RWPE2 (cell line): ENCODE measurements at regions not wholly inside any gene's neighbourhood (a gene's known extent, or its start where the extent isn't known, plus 50 kb on each side); places are given as distances from the start of the nearest gene placed in this dataset.
"Not testable (repeated sequence)": the region's sequence is repeated elsewhere in the genome, so short reads cannot be mapped to it uniquely, and the experiment has no call there.

Experiments used
- ATAC-seq: fragments of 200-7000 bp; cut with Tn5 transposase; 3 replicates; pipeline ENCODE4 v1.9.1; 2021; ENCODE audit warnings: low read depth
- DNase-seq: peaks from one replicate; pipeline ENCODE4 v3.0.0-alpha.2; 2020; ENCODE audit warnings: low spot score
- H3K27ac ChIP-seq: fragments of 450-650 bp; 2 replicates; pipeline ENCODE4 v1.5.1; 2017; ENCODE audit warnings: mild to moderate bottlenecking; ENCODE audit not compliant: poor library complexity, severe bottlenecking
- H3K27me3 ChIP-seq: fragments of 250-450 bp; sonication (Bioruptor Pico); 2 replicates; pipeline ENCODE4 v1.5.1; 2021; ENCODE audit warnings: mild to moderate bottlenecking, moderate library complexity; ENCODE audit not compliant: insufficient read depth, poor library complexity, severe bottlenecking
- H3K36me3 ChIP-seq: fragments of 250-450 bp; sonication (Bioruptor Pico); 2 replicates; pipeline ENCODE4 v1.5.1; 2020; ENCODE audit warnings: low read depth, mild to moderate bottlenecking, moderate library complexity
- H3K4me1 ChIP-seq: fragments of 250-450 bp; sonication (Bioruptor Pico); 2 replicates; pipeline ENCODE4 v1.5.1; 2021; ENCODE audit warnings: mild to moderate bottlenecking, moderate library complexity; ENCODE audit not compliant: insufficient read depth, poor library complexity, severe bottlenecking
- H3K4me3 ChIP-seq: fragments of 250-450 bp; sonication (Bioruptor Pico); 2 replicates; pipeline ENCODE4 v1.5.1; 2021; ENCODE audit warnings: mild to moderate bottlenecking, moderate library complexity; ENCODE audit not compliant: severe bottlenecking
- H3K9me3 ChIP-seq: fragments of 250-450 bp; sonication (Bioruptor Pico); 2 replicates; pipeline ENCODE4 v1.5.1; 2021; ENCODE audit warnings: mild to moderate bottlenecking, moderate library complexity; ENCODE audit not compliant: severe bottlenecking
- TF ChIP-seq, protein P1 (sequence below): fragments of 450-650 bp; IDR thresholded peaks from one replicate; pipeline ENCODE4 v1.5.1; 2017; ENCODE audit warnings: mild to moderate bottlenecking, moderate library complexity; ENCODE audit not compliant: poor library complexity, severe bottlenecking

DNA sequence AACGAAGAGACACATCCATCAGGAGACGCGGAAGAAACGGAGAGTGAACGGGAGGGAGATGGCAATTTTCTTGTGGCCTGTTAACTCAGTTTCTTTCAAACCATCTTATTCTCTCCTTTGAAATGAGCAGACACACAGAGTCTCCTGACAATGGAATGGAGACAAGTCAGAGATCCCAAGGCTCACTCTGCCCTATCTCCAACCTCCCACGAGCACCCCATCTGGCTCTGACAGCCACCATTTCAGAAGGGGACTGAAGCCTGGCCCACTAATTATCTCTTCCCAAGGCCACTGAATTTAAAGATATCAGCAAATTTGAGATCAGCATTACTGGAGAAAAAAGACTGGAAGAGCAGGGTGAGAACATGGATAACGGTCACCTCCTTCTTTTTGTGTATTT lies 215.6 kb downstream of the DHX15 start:
- Histone ChIP-seq H3K4me1 (no peaks in the 10 kb centered on the region), H3K4me3 (no peak overlapping the region), H3K27ac (no peak overlapping the region), H3K9me3 (no peaks in the 10 kb centered on the region), H3K36me3 (no peaks in the 10 kb centered on the region), H3K27me3 (no peaks in the 10 kb centered on the region)
- TF ChIP-seq, protein P1, sequence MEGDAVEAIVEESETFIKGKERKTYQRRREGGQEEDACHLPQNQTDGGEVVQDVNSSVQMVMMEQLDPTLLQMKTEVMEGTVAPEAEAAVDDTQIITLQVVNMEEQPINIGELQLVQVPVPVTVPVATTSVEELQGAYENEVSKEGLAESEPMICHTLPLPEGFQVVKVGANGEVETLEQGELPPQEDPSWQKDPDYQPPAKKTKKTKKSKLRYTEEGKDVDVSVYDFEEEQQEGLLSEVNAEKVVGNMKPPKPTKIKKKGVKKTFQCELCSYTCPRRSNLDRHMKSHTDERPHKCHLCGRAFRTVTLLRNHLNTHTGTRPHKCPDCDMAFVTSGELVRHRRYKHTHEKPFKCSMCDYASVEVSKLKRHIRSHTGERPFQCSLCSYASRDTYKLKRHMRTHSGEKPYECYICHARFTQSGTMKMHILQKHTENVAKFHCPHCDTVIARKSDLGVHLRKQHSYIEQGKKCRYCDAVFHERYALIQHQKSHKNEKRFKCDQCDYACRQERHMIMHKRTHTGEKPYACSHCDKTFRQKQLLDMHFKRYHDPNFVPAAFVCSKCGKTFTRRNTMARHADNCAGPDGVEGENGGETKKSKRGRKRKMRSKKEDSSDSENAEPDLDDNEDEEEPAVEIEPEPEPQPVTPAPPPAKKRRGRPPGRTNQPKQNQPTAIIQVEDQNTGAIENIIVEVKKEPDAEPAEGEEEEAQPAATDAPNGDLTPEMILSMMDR = no peak
- no peak for ATAC-seq
- DNase-seq = no peak

DNA sequence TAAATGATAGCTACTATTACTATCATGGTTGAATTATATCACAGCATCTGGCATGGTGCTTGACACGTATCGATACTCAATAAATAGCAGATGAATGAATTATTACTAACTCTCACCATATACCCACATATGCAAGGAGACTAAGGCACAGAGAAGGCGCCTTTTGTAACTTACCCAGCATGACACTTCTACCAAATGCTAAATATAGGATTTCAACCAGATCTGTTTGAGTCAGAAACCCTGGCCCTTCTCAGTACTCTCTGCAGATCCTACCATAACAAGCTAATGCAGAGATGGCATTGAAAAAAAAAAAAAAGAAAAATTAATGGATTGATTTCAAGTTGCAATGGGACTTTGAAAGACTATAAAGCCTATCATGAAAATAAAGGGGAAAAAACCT lies 219.5 kb downstream of the DHX15 start:
- Histone ChIP-seq H3K4me3 (no peak overlapping the region), H3K27me3 (no peaks in the 10 kb centered on the region), H3K4me1 (no peaks in the 10 kb centered on the region), H3K27ac (no peak overlapping the region), H3K9me3 (no peaks in the 10 kb centered on the region), H3K36me3 (no peaks in the 10 kb centered on the region)
- no peak for DNase-seq
- TF ChIP-seq, protein P1 = no peak
- ATAC-seq = no peak

DNA sequence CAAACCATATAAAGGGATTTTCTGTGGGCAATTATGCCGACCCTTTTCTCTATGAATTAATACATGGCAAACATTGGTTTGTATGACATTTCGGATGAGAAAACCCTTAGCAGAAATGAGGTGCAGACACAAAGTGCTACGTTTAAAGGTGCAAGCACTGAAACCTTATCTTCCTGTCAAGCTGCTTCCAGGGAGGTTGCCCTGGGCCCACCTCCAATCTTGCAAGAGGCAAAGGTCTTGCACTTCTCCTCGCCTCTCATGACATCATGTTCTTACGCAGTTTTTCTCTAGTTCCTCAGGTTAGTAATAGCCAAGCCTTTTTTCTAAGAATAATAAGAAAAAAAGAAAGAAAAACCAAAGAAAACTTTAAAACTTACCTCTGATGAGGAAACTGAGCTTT lies 220.1 kb downstream of the DHX15 start:
- H3K27me3 ChIP-seq = no peaks in the 10 kb centered on the region
- H3K27ac ChIP-seq = no peak overlapping the region
- no peak overlapping the region for H3K4me3 ChIP-seq
- no peaks in the 10 kb centered on the region for H3K4me1 ChIP-seq
- TF ChIP-seq, protein P1 = no peak
- DNase-seq (no peak), ATAC-seq (no peak)
- H3K36me3 ChIP-seq = no peaks in the 10 kb centered on the region
- no peaks in the 10 kb centered on the region for H3K9me3 ChIP-seq

DNA sequence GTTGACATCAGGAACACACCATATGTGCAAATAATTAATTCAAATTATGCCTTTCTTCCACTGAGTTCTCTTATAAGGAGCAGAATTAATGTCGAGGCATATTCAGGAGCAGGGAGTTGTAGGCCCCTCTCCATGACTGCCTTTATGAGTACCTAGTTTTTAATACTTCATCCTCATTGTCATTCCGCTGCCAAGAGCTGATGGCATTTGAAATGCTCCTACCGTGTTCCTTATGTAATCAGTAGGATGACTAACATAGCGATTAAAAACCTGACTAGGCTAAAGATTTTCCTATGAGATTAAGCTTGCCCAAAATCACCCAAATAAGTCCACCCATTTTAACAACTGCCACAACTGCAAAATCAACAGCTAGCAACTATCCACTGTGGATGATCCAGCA lies 220.6 kb downstream of the DHX15 start:
- ATAC-seq (no peak), DNase-seq (no peak)
- TF ChIP-seq, protein P1 = no peak
- Histone ChIP-seq H3K36me3 (no peaks in the 10 kb centered on the region), H3K27ac (no peak overlapping the region), H3K9me3 (no peaks in the 10 kb centered on the region), H3K4me1 (no peaks in the 10 kb centered on the region), H3K4me3 (no peak overlapping the region), H3K27me3 (no peaks in the 10 kb centered on the region)

DNA sequence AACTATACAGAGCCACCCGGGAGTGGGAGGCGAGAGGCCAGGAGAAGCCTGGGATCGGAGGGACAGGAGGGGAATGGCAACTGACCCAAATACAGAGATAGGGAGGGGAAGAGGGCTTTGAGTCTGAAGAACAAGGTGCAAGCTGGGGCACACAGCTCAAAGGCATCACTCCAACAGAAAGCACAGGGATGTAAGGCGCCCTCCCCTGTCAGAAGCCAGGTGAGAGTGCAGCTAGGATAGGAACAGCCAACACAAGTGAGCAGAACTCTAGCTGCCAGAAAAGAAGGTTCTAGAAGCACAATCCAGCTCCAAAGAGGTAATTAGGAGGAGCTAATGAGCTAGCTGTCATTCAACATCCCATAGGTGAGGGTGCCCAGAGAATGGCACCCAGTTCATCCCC lies 232.2 kb downstream of the DHX15 start:
- TF ChIP-seq, protein P1 = no peak
- H3K4me1 ChIP-seq = no peaks in the 10 kb centered on the region
- no peaks in the 10 kb centered on the region for H3K9me3 ChIP-seq
- no peak overlapping the region for H3K27ac ChIP-seq
- H3K27me3 ChIP-seq = no peaks in the 10 kb centered on the region
- no peak overlapping the region for H3K4me3 ChIP-seq
- DNase-seq = no peak
- H3K36me3 ChIP-seq = no peaks in the 10 kb centered on the region
- no peak for ATAC-seq

DNA sequence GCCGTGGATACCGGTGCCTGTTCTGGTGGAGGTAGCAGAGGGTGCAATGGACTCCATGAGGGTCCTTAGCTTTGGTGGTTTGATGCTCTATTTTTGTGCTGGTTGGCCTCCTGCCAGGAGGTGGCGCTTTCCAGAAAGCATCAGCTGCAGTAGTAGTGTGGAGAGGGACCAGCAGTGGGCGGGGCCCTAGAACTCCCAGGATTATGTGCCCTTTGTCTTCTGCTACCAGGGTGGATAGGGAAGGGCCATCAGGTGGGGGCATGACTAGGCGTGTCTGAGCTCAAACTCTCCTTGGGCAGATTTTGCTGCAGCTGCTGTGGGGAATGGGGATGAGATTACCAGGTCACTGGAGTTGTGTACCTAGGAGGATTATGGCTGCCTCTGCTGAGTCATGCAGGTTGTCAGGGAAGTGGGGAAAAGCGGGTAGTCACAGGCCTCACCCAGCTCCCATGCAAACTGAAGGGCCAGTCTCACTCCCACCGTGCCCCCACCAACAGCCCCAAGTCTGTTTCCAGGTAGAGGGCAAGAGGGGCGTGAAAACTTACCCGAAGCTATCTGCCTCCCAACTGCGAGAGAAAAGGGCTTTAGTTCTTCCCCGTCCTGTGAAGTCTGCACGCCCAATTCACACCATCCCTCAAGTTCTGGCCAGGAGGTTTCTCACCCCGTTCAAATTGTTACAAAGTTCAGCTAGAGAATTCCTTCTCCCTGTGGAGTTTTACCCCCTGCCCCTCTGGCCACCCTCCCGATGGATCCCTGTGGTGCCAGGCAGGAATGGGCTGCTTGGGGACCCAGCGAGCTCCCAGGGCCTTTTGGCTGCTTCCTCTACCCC lies 235.0 kb downstream of the DHX15 start:
- H3K9me3 ChIP-seq, H3K4me1 ChIP-seq, H3K27me3 ChIP-seq, ATAC-seq, H3K36me3 ChIP-seq, DNase-seq, H3K27ac ChIP-seq, H3K4me3 ChIP-seq: not testable (repeated sequence)
